Pancreas (tissue), 10 donors: ENCODE measurements at regions not wholly inside any gene's neighbourhood (a gene's known extent, or its start where the extent isn't known, plus 50 kb on each side); places are given as distances from the start of the nearest gene placed in this dataset.
"Not testable (repeated sequence)": the region's sequence is repeated elsewhere in the genome, so short reads cannot be mapped to it uniquely, and the experiment has no call there.

Source experiments
- ATAC-seq, 4 donors: fragments of 200-7000 bp; cut with Tn5 transposase; one replicate each; pipeline versions ENCODE4 v1.8.0 to v1.9.1; 2020; ENCODE audit warnings: mild to moderate bottlenecking in 4 of 4, moderate library complexity in 4 of 4
- DNase-seq, 6 donors: peaks; one replicate each; pipeline ENCODE4 v3.0.0-alpha.2; 2020
- FAIRE-seq: peaks from 2 replicates; lab custom pipeline; 2012; peaks lifted over from hg19 to GRCh38; lab: Jason Lieb, UNC
- H3K27ac ChIP-seq, 4 donors: fragments of 200-600 bp; sonication (generic); 1 replicate in 3 of 4; 2 replicates in 1 of 4; pipeline versions ENCODE4 v1.5.0 to v1.8.0; 2020
- H3K27me3 ChIP-seq, 4 donors: fragments of 200-600 bp; one replicate each; pipeline ENCODE4 v1.8.0; 2021
- H3K36me3 ChIP-seq, 3 donors: fragments of 200-600 bp; sonication (generic) in 1 of 3; one replicate each; pipeline versions ENCODE4 v1.5.0 to v1.8.0; 2020 to 2021
- H3K4me1 ChIP-seq, 3 donors: fragments of 200-600 bp; one replicate each; pipeline ENCODE4 v1.8.0; 2021
- H3K4me3 ChIP-seq, 4 donors: fragments of 200-600 bp; sonication (generic) in 2 of 4; one replicate each; pipeline versions ENCODE4 v1.5.0 to v1.8.0; 2020 to 2021
- H3K9me3 ChIP-seq, 4 donors: fragments of 200-600 bp; one replicate each; pipeline ENCODE4 v1.8.0; 2021
- WGBS, 2 donors: extraction: QIAGEN DNeasy Blood & Tissue Kit; methylation state at CpG; one replicate each; pipeline ENCODE4 v1.1.7; 2013; 5-methylcytosine and 5-hydroxymethylcytosine counted together
- intact Hi-C, 3 donors: fragments of 100-400 bp; cut with DNase I; formaldehyde crosslinking; loops; one replicate each; pipeline versions ENCODE4 v1.11.1 to v1.14.2; 2022
- TF ChIP-seq, protein P1 (sequence below), 4 donors: fragments of 200-600 bp; sonication (generic) in 3 of 4; IDR thresholded peaks; one replicate each; pipeline versions ENCODE4 v1.5.0 to v1.8.0; 2021; ENCODE audit warnings: antibody characterized with exemption in 4 of 4
- donor health status: healthy with polysubstance abuse.
- donor health status: DM: no; HTN: no; CAD: no; lungs with moderate emphysema.
- donor health status: DM: no; HTN: no; CAD: no.
- donor health status: control.
- donor health status: control.
- donor health status: Bipolar disorder and iron deficiency.
- donor health status: DM: yes; HTN: yes; CAD: no.
- donor health status: DM: no; HTN: no; CAD: no.
- donor health status: DM: no; HTN: no; CAD: no.
- donor health status: DM: yes; HTN: yes; CAD: no.

GRCh38 chr1:24250224-24250623 lies 63.1 kb upstream of the IFNLR1 start:
- FAIRE-seq (no peak), DNase-seq (no peak)
- 89 to 91% methylated on average over 2 of the region's 2 CpGs for WGBS, 2 donors

GRCh38 chr1:24248859-24249258 lies 61.8 kb upstream of the IFNLR1 start:
- Histone ChIP-seq H3K9me3 (no peaks in the 10 kb centered on the region), H3K4me1 (no peaks in the 10 kb centered on the region), H3K4me3 (no peak overlapping the region), H3K36me3 (no peaks in the 10 kb centered on the region), H3K27me3 (no peaks in the 10 kb centered on the region), H3K27ac (no peak overlapping the region)
- intact Hi-C loops = no loop called here
- DNase-seq (no peak), FAIRE-seq (no peak), ATAC-seq (no peak)
- TF ChIP-seq, protein P1, sequence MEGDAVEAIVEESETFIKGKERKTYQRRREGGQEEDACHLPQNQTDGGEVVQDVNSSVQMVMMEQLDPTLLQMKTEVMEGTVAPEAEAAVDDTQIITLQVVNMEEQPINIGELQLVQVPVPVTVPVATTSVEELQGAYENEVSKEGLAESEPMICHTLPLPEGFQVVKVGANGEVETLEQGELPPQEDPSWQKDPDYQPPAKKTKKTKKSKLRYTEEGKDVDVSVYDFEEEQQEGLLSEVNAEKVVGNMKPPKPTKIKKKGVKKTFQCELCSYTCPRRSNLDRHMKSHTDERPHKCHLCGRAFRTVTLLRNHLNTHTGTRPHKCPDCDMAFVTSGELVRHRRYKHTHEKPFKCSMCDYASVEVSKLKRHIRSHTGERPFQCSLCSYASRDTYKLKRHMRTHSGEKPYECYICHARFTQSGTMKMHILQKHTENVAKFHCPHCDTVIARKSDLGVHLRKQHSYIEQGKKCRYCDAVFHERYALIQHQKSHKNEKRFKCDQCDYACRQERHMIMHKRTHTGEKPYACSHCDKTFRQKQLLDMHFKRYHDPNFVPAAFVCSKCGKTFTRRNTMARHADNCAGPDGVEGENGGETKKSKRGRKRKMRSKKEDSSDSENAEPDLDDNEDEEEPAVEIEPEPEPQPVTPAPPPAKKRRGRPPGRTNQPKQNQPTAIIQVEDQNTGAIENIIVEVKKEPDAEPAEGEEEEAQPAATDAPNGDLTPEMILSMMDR (IDR thresholded peaks at IDR 0.05) = no peak
- WGBS, 2 donors = 73 to 100% methylated on average over 1 of the region's 1 CpG

More at GRCh38 chr1:24250224-24250623, 63.1 kb upstream of the IFNLR1 start:
- TF ChIP-seq, protein P1 (IDR thresholded peaks at IDR 0.05) = no peak
- no peaks in the 10 kb centered on the region for H3K9me3 ChIP-seq
- H3K4me1 ChIP-seq = no peaks in the 10 kb centered on the region
- H3K27ac ChIP-seq = no peak overlapping the region
- intact Hi-C loops = no loop called here
- no peaks in the 10 kb centered on the region for H3K27me3 ChIP-seq
- ATAC-seq = no peak
- no peaks in the 10 kb centered on the region for H3K36me3 ChIP-seq
- H3K4me3 ChIP-seq = no peak overlapping the region

GRCh38 chr1:24247337-24247736 lies 60.2 kb upstream of the IFNLR1 start:
- FAIRE-seq = not testable (repeated sequence)
- 83 to 84% methylated on average over 7 of the region's 7 CpGs for whole genome bisulfite sequencing, 2 donors

DNA sequence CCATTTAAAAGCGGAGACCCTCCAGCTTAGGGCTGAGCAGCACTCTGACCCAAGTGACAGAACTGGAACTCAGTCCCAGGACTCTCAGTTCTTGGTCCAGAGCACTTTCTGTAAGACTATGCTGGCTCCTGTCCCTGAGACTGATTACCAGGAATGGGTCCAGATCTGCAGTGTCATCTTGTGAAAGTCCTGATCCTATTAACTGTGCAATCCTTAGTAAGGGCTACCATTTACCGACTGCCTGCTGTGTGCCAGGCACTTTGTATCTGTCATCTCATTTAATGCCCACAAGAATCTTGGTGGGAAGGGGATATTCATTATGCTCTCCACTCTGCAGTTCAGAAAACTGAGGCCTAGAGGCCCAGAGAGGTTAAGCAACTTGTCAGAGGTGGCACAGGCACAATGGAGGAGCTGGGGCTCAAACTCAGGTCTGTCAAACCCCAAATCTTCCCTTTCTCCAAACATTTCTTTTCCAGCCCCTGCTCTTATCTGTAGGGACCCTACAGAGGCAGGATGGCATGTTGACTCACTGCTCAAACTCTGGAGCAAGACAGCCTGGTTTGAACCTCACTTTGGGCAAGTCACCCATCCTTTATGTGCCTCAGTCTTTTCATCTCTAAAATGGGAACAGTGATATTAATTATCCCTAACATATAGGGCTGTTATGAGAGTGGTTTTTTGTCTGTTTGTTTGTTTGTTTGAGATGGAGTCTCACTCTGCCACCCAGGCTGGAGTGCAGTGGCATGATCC lies 57.6 kb upstream of the IFNLR1 start:
- intact Hi-C loops = no loop called here
- DNase-seq (no peak), FAIRE-seq (no peak), ATAC-seq (no peak)
- H3K36me3 ChIP-seq = no peaks in the 10 kb centered on the region
- 60 to 73% methylated on average over 2 of the region's 2 CpGs for WGBS, 2 donors
- H3K27me3 ChIP-seq = no peaks in the 10 kb centered on the region
- no peak overlapping the region for H3K27ac ChIP-seq
- no peak overlapping the region for H3K4me3 ChIP-seq
- H3K9me3 ChIP-seq = no peaks in the 10 kb centered on the region
- TF ChIP-seq, protein P1 (IDR thresholded peaks at IDR 0.05) = no peak
- H3K4me1 ChIP-seq = no peaks in the 10 kb centered on the region

More at GRCh38 chr1:24247337-24247736, 60.2 kb upstream of the IFNLR1 start:
- H3K27me3 ChIP-seq, H3K4me1 ChIP-seq, DNase-seq, H3K9me3 ChIP-seq, ATAC-seq, H3K4me3 ChIP-seq, intact Hi-C loops, H3K36me3 ChIP-seq, H3K27ac ChIP-seq: not testable (repeated sequence)

DNA sequence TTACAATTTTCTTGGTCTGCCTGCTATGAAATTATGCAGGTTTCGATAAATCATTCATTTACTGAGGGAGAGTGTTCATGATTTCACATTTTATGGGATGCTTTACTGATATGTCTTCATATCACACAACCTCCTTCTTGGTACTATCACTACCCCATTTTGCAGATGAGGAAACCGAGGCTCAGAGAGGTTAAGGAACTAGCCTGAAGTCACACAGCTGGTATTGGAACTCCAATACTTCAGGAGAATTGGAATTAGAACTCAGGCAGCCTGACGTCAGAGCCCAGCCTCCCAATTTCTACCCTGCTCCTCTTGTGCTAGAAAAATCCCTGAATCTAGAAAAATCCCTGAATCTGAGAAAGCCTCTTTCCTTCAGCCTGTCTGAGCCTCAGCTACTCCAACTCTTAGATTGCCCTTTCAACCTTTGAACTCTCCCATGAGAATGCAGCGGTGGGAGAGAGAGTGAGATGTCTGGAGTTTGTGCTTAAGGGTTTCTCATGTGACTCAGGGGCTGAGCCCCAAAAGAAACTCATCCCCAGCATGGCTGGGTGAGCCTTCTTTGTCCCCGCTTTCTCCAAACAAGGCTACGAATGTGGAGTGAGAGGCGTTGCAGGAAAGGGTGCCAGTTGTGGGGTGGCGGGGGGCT lies 50.8 kb upstream of the IFNLR1 start:
- TF ChIP-seq, protein P1 (IDR thresholded peaks at IDR 0.05) = no peak
- no peak for FAIRE-seq
- Histone ChIP-seq H3K4me1 (no peaks in the 10 kb centered on the region), H3K27ac (no peak overlapping the region), H3K36me3 (no peaks in the 10 kb centered on the region), H3K9me3 (no peaks in the 10 kb centered on the region), H3K4me3 (no peak overlapping the region), H3K27me3 (no peaks in the 10 kb centered on the region)
- ATAC-seq = no peak
- no peak for DNase-seq
- WGBS, 2 donors = 72 to 74% methylated on average over 8 of the region's 8 CpGs
- intact Hi-C loops = no loop called here
